RWPE2 (cell line): ENCODE measurements at regions not wholly inside any gene's neighbourhood (a gene's known extent, or its start where the extent isn't known, plus 50 kb on each side); places are given as distances from the start of the nearest gene placed in this dataset.
A peak's percentile ranks its signal among the peaks of the same experiment; 100 is the strongest.

Source experiments
- ATAC-seq: fragments of 200-7000 bp; cut with Tn5 transposase; 3 replicates; pipeline ENCODE4 v1.9.1; 2021; ENCODE audit warnings: low read depth
- DNase-seq: peaks from one replicate; pipeline ENCODE4 v3.0.0-alpha.2; 2020; ENCODE audit warnings: low spot score
- H3K27ac ChIP-seq: fragments of 450-650 bp; 2 replicates; pipeline ENCODE4 v1.5.1; 2017; ENCODE audit warnings: mild to moderate bottlenecking; ENCODE audit not compliant: poor library complexity, severe bottlenecking
- H3K27me3 ChIP-seq: fragments of 250-450 bp; sonication (Bioruptor Pico); 2 replicates; pipeline ENCODE4 v1.5.1; 2021; ENCODE audit warnings: mild to moderate bottlenecking, moderate library complexity; ENCODE audit not compliant: insufficient read depth, poor library complexity, severe bottlenecking
- H3K36me3 ChIP-seq: fragments of 250-450 bp; sonication (Bioruptor Pico); 2 replicates; pipeline ENCODE4 v1.5.1; 2020; ENCODE audit warnings: low read depth, mild to moderate bottlenecking, moderate library complexity
- H3K4me1 ChIP-seq: fragments of 250-450 bp; sonication (Bioruptor Pico); 2 replicates; pipeline ENCODE4 v1.5.1; 2021; ENCODE audit warnings: mild to moderate bottlenecking, moderate library complexity; ENCODE audit not compliant: insufficient read depth, poor library complexity, severe bottlenecking
- H3K4me3 ChIP-seq: fragments of 250-450 bp; sonication (Bioruptor Pico); 2 replicates; pipeline ENCODE4 v1.5.1; 2021; ENCODE audit warnings: mild to moderate bottlenecking, moderate library complexity; ENCODE audit not compliant: severe bottlenecking
- H3K9me3 ChIP-seq: fragments of 250-450 bp; sonication (Bioruptor Pico); 2 replicates; pipeline ENCODE4 v1.5.1; 2021; ENCODE audit warnings: mild to moderate bottlenecking, moderate library complexity; ENCODE audit not compliant: severe bottlenecking
- CTCF ChIP-seq: fragments of 450-650 bp; IDR thresholded peaks from one replicate; pipeline ENCODE4 v1.5.1; 2017; ENCODE audit warnings: mild to moderate bottlenecking, moderate library complexity; ENCODE audit not compliant: poor library complexity, severe bottlenecking

- Histone ChIP-seq H3K36me3 (no peaks in the 10 kb centered on the region), H3K4me1 (no peaks in the 10 kb centered on the region), H3K27ac (no peak overlapping the region), H3K27me3 (no peaks in the 10 kb centered on the region), H3K9me3 (no peaks in the 10 kb centered on the region), H3K4me3 (no peak overlapping the region)
- no peak for TF ChIP-seq CTCF
- ATAC-seq (peak; percentile 19; the same call in 1 of the 3 replicates), DNase-seq (no peak)
These were observed 101.6 kb downstream of the DAD1 start for GRCh38 chr14:22487401-22487800.

- no peak for DNase-seq
- Histone ChIP-seq H3K4me1 (no peaks in the 10 kb centered on the region), H3K4me3 (no peak overlapping the region), H3K27ac (no peak overlapping the region), H3K27me3 (no peaks in the 10 kb centered on the region), H3K36me3 (no peaks in the 10 kb centered on the region), H3K9me3 (no peaks in the 10 kb centered on the region)
- TF ChIP-seq CTCF = no peak
- no peak for ATAC-seq
These were observed 102.3 kb downstream of the DAD1 start for GRCh38 chr14:22486675-22487074.

- H3K36me3 ChIP-seq = no peaks in the 10 kb centered on the region
- H3K9me3 ChIP-seq = no peaks in the 10 kb centered on the region
- H3K4me1 ChIP-seq = no peaks in the 10 kb centered on the region
- no peak overlapping the region for H3K27ac ChIP-seq
- no peak for DNase-seq
- no peak overlapping the region for H3K4me3 ChIP-seq
- ATAC-seq = no peak
- no peak for TF ChIP-seq CTCF
- no peaks in the 10 kb centered on the region for H3K27me3 ChIP-seq
These were observed 103.4 kb downstream of the DAD1 start for GRCh38 chr14:22485649-22486048.

- ATAC-seq (no peak), DNase-seq (no peak)
- H3K27ac ChIP-seq = no peak overlapping the region
- no peak overlapping the region for H3K4me3 ChIP-seq
- no peaks in the 10 kb centered on the region for H3K9me3 ChIP-seq
- TF ChIP-seq CTCF = no peak
- no peaks in the 10 kb centered on the region for H3K4me1 ChIP-seq
- no peaks in the 10 kb centered on the region for H3K36me3 ChIP-seq
- H3K27me3 ChIP-seq = no peaks in the 10 kb centered on the region
These were observed 103.8 kb downstream of the DAD1 start for GRCh38 chr14:22485178-22485577.

- Histone ChIP-seq H3K36me3 (no peaks in the 10 kb centered on the region), H3K27me3 (no peaks in the 10 kb centered on the region), H3K4me3 (no peak overlapping the region), H3K9me3 (no peaks in the 10 kb centered on the region), H3K4me1 (no peaks in the 10 kb centered on the region), H3K27ac (no peak overlapping the region)
- ATAC-seq (no peak), DNase-seq (no peak)
- no peak for TF ChIP-seq CTCF
These were observed 104.4 kb downstream of the DAD1 start for GRCh38 chr14:22484632-22485031.
